Epidermal melanocyte (primary cell): ENCODE measurements at regions not wholly inside any gene's neighbourhood (a gene's known extent, or its start where the extent isn't known, plus 50 kb on each side); places are given as distances from the start of the nearest gene placed in this dataset.
"Not testable (repeated sequence)": the region's sequence is repeated elsewhere in the genome, so short reads cannot be mapped to it uniquely, and the experiment has no call there.

Experiments
- DNase-seq: peaks from one replicate; pipeline ENCODE4 v3.0.0; 2011; ENCODE audit warnings: low spot score; ENCODE audit not compliant: insufficient read length

DNA sequence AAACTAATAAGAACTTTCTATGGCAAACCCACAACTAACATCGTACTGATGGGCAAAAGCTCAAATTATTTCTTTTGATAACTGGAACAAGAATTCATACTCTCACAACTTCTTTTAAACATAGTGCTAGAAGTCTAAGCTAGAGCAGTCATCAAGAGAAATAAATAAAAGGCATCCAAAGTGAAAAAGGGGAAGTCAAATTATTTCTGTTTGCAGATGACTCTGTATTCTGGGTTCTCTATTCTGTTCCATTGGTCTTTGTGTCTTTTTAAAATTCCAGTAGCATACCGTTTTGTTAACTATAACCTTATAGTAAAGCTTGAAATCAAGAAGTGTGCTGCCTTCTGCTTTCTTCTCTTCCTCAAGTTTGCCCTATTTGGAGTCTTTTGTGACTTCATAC is 1215.9 kb downstream of the UQCRFS1 start:
- DNase-seq = no peak

DNA sequence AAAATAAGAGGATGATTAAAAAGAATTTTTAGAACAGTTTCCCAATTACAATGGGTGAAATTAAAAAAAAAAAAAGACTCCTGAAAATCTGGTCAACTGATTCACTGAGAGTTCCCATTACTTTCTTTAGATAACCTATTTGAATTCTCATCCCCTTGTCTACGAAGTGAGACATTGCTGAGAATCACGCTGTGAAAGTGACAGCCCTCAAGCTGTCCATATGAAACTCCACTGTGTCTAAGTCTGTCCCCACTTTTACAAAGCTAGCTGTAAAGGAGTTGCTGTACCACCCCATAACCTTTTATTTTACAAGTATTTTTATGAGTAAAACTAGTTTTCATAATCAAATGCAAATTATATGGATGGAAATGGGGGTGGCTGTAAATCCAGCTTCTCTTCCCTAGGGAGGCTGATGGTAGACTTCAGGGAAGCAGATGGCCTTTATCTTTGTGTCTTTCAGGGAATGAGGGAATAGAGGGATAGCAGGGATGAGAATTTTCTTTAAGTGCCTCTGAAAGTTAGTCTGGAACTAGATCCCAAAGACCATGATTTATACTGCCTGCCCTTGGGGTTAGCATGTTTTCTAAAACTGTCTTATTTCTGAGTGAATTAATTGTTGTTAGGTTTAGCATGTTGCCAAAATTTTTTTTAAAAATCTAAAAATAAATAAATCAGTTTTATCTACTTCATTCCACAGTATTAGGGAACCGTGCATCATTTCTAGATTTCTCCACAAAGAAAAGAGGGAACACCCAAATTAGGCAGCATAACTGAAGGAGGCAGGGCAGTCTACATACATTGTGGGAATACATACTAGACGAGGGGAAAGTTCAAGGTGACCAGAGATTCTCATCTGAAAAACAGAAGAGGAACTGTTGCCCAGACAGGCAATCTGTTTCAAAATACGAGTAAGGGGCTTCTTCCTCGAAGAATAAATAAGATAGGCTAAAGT is 1219.1 kb downstream of the UQCRFS1 start:
- DNase-seq = no peak

DNA sequence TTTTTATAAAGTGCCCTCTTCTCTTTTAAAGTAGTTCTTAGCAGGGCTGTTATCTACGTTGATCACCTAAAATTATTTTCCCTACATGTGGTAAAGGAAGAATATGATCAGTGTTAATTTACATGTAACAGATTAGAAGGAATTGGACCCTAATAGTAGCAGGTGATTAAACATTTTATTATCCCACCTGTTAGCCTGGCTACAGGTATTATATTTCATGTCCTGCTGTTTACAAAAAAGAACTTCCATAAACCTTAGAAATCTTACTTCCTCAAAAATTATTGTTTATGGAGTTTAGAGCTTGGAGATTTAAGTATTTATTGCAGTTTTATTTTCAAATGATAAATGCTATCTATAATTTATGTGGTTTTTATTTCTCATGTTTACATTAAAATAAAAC is 1226.7 kb downstream of the UQCRFS1 start:
- no peak for DNase-seq

GRCh38 chr19:27975419-27976005 is 1237.4 kb downstream of the UQCRFS1 start:
- DNase-seq = no peak

DNA sequence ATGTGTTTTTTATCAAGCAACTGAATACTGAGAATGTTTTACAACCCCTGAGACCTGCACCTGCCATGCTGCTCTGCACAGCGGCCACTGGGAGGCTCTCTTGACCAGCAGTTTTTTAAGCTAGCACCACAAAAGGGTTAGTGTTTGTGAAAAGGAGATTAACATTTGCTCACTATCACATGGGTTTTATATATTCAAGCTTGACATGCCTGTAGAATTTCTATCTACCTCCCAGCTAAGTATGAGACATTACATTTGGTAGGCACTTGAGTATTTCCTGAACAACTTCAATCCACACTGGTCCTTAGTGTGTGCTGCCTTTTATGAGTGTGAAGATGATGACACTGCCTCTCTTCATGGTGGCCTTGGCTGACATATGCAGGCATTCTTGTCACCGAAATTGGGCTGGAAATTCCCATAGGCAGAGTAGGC is 1238.9 kb downstream of the UQCRFS1 start:
- DNase-seq = peak; percentile 25

DNA sequence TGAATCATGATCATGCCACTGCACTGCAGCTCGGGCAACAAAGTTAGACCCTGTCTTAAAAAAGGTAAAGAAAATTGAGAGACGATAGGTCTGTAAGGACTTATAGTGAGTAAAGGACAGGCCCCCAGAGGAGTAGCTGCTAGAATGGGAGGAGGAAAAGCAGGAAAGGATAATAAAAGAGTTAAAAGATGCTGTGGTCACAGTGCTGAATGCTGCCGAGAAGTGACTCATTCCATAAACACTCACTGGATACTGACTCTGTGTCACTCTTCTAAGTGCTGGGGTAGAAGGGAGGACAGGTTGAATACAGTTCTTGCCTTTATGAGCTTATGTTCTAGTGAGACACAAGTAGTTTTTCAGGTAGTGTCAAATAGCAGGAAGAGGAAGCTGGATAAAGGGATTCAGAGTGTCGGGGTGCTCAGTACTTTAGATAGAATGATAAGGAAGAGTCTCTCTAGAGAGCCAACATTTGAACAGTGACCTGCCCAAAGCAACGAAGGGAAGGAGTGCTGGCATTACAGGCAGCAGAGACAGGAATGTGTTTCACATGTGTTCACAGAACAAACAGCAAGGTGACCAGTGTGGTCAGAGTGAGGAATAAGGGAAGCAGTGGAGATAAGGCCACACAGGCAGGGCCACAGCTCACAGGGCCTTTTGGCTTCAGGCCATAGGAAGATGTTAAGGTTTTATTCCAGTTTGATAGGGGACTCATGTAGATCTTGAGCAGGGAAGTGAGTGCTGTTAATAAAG is 1240.5 kb downstream of the UQCRFS1 start:
- DNase-seq = no peak

GRCh38 chr19:27971869-27972268 is 1241.1 kb downstream of the UQCRFS1 start:
- DNase-seq = no peak

- no peak for DNase-seq
Measured at GRCh38 chr19:27971071-27971470, 1241.9 kb downstream of the UQCRFS1 start.

DNA sequence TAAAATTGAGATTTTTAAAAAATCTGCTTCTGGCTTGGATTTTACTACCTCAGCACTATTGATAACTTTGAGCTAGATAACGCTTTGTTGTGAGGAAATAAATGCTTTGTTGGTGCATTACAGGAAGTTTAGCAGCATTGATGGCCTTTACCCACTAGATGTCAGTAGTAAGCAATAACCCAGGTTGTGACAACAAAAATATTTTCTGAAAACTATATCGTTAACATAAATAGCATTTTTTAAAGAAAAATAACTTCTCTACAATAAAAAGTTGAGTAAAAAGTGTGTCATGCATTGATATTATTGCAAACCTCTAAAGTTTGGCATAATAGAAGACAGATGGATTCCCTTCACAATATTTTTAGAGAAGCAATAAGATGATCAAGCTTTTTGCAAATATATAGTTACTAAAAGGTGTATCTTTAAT is 1246.5 kb downstream of the UQCRFS1 start:
- no peak for DNase-seq

GRCh38 chr19:27964185-27964584 is 1248.8 kb downstream of the UQCRFS1 start:
- DNase-seq = no peak

DNA sequence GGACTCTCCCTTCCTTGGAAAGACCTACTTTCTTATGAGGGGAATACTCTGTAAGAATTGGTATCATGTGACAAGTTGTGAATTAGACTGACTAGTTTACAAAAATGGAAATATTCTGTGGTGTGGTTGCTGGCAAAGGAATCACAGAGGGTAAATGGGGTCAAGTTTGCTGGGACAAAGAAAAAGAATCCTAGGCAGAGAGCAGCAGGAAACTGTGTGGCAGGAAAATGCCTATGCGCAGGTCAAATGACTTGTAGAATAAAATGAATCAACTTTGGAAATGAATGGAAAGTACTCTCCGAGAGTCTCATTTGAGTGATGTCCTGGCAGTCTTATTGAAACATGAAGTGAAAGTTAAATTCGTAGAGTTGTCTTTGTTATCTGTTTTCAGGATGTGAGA is 1250.7 kb downstream of the UQCRFS1 start:
- DNase-seq = no peak

DNA sequence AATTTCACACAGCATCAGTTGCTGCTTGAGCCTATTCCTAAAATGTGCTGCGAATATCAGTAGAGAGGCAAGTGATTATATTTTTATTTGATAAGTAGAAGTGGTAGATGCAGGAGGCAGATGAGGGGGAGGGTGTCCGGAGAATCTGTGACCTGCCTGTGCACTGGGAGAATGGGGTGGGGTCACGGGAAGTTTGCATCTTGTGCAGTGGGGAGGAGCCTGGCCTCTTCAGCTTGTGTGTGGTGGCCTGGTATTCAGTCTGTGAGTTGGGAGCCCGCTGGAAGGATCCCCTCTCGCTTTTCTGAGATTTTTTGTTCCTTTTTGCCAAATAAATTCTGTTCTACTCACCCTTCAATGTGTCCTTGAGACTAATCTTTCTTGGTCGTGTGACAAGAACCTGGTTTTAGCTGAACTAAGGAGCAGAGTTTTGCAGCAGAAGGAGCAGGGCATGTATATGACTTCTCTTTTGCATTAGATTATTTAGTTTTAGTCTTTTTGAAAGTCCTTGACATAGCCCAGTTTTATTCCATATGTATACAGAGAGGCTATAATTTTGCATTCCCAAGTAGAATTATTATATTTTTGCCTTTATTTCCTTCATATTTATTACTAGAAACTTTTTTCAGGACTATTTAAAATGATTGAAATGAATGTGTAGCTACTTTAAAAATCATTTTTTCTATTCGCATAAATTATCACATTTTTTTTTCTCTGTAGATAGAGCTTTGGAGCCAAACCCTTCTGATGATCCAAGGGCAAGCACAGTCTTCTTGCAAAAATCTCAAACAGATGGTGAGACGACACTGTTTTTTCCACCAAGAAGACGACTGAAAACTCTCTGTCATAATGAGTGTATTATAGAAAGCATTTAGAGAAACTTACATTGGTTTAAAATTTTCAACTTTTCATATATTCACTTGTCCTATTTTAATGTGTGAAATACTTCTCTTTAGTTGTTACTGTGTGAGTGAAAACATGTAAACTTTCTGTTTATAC is 1257.2 kb downstream of the UQCRFS1 start:
- no peak for DNase-seq

- not testable (repeated sequence) for DNase-seq
Measured at GRCh38 chr19:27942607-27943006, 1270.3 kb downstream of the UQCRFS1 start.

DNA sequence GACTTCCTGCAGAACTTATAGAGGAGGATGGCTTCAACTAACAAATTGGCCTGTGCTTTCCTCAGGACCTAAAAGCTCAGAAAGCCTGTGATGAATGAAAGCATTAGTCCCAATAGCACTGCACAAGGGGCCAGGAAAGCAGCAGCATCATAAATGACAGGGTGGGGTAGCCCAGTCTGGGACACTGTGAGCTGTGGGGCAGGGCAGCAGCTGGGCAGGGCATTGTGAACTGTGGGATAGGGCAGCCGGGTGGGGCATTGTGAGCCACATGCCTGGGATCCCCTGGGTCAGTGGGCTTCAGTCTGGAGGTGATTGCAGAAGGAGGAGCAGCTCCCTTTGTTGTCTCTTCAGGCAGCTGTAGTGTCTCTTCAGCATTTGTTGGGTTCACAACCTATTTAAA is 1276.8 kb downstream of the UQCRFS1 start:
- DNase-seq = no peak

GRCh38 chr19:27935669-27936068 is 1277.3 kb downstream of the UQCRFS1 start:
- DNase-seq = no peak

DNA sequence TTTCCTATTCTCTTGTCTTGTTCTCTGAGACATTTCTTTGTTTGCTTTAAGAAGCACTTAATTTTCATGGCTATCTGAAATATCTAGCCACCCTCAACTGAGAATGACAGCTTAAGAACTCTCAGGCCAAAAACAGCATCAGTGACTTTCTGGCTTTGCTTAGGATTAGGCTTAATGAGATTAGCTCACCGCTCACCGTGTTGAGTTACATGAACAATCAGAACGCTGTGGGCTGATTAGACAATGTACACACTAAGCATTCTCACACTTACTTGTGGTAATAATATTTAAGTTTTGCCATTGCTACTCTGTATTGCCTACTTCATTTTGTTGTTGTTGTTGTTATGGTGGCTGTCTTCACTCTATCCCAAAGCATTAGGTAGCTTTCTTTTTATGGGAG is 1283.6 kb downstream of the UQCRFS1 start:
- DNase-seq = no peak

DNA sequence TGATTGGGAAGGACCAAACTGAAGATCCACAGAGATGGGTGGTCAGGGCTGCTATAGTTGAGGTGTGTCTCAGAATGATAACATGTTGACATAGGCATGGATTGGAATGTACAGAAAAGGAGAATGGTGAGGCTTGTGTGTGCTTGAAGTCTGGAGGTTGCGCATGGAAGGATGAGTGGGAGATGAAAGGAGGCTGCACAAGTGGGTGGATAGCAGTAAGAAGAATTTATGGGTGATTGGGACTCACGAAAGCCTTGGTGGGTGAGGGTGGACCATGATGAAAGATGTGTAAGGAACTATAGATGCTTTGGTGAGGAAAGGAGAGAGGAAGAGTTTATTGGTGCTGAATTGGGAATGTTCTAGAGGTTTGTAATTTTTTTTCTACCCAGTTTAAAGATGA is 1287.7 kb downstream of the UQCRFS1 start:
- DNase-seq = no peak

DNA sequence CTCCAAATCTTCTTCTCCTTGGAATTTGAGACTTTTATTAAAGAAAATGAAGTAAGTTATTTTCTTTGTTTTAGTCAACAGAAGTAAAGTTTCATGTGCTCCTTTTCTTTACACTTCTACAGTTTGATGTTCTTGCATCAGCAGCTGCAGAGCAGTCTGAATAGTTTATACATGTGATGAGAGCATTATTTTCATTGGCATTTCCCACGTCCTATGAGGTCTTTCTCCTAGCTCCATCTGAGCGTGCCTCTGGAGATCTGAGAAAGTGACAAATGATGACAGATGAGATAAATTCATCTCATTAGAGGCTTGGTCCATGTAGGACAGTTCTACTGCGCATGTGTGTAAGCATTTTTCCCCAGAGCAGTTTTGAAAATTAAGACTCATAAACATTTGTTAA is 1290.0 kb downstream of the UQCRFS1 start:
- no peak for DNase-seq

GRCh38 chr19:27920774-27921173 is 1292.2 kb downstream of the UQCRFS1 start:
- no peak for DNase-seq

DNA sequence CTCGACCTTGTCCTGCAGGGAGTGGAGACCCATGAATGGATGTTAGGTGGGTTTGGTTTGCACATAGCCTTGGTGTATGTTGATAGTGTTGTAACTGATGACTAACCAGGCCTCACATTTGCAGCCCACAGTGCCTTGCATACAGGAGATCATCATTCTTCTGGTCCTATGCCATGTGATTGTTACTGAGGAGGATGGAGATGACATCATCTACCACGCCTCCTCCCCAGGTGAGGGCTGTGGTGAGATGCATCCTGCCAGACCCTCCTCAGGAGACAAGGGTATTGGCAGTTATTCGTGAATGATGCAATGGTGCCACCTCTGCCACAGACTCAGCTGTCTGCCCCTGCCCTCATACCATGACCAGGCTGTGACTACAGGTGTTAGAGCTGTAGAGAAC is 1294.1 kb downstream of the UQCRFS1 start:
- DNase-seq = no peak
